SK-N-SH (cell line): ENCODE measurements at regions not wholly inside any gene's neighbourhood (a gene's known extent, or its start where the extent isn't known, plus 50 kb on each side); places are given as distances from the start of the nearest gene placed in this dataset.

ENCODE experiments used
- CTCF ChIA-PET: fragments of 300-600, 350-600 bp; formaldehyde crosslinking; extraction: SDS; loops from one replicate; lab custom pipeline; 2021; lab: Yijun Ruan, JAX
- POLR2A ChIA-PET: fragments of 350-600 bp; sonication (Branson Sonifier 250); formaldehyde crosslinking; extraction: SDS; loops from one replicate; lab custom pipeline; 2020; ENCODE audit warnings: antibody characterized with exemption, inconsistent platforms; lab: Yijun Ruan, JAX
- DNase-seq: peaks from one replicate; pipeline ENCODE4 v3.0.0; 2012
- H2AFZ ChIP-seq: fragments of 200-600 bp; sonication (generic); 2 replicates; pipeline ENCODE4 v1.8.1; 2016; ENCODE audit warnings: antibody characterized with exemption, mild to moderate bottlenecking, low read depth
- H3F3A ChIP-seq: fragments of 200-600 bp; sonication (generic); replicated peaks from 2 replicates; pipeline ENCODE3; 2016; ENCODE audit warnings: antibody characterized with exemption, mild to moderate bottlenecking; ENCODE audit not compliant: insufficient read depth
- H3K27ac ChIP-seq, 2 experiments: fragments of 200-500 bp in 1 of 2; fragments of 200-600 bp in 1 of 2; sonication (Bioruptor generic) in 1 of 2; sonication (generic), shearing (Covaris generic) in 1 of 2; 2 replicates each; pipeline versions ENCODE4 v1.5.1 to v1.6.1; 2014 to 2016; ENCODE audit warnings: low read depth in 2 of 2, inconsistent platforms in 1 of 2, low read length in 1 of 2, mild to moderate bottlenecking in 1 of 2, mixed read lengths in 1 of 2
- H3K27me3 ChIP-seq: fragments of 200-600 bp; sonication (generic), shearing (Covaris generic); 2 replicates; pipeline ENCODE4 v1.6.1; 2016; ENCODE audit warnings: mixed run types; ENCODE audit not compliant: insufficient read depth
- H3K36me3 ChIP-seq, 2 experiments: fragments of 200-500 bp in 1 of 2; fragments of 200-600 bp in 1 of 2; sonication (Bioruptor generic) in 1 of 2; sonication (generic) in 1 of 2; replicated peaks in 1 of 2; 2 replicates each; pipeline versions ENCODE3 to v1.5.1; 2014 to 2016; ENCODE audit warnings: low read length in 1 of 2, mild to moderate bottlenecking in 1 of 2; ENCODE audit not compliant: insufficient read depth in 2 of 2, control insufficient read depth in 1 of 2
- H3K4me1 ChIP-seq, 2 experiments: fragments of 200-500 bp in 1 of 2; fragments of 200-600 bp in 1 of 2; sonication (Bioruptor generic) in 1 of 2; sonication (generic), shearing (Covaris generic) in 1 of 2; 2 replicates each; pipeline versions ENCODE4 v1.5.1 to v1.6.1; 2014 to 2016; ENCODE audit warnings: low read depth in 1 of 2, low read length in 1 of 2, mixed run types in 1 of 2; ENCODE audit not compliant: insufficient read depth in 2 of 2, control insufficient read depth in 1 of 2
- H3K4me2 ChIP-seq: fragments of 200-600 bp; sonication (generic), shearing (Covaris generic); 2 replicates; pipeline ENCODE4 v1.6.1; 2017; ENCODE audit warnings: mixed run types
- H3K4me3 ChIP-seq, 2 experiments: fragments of 200-500 bp in 1 of 2; fragments of 200-600 bp in 1 of 2; sonication (Bioruptor generic) in 1 of 2; sonication (generic), shearing (Covaris generic) in 1 of 2; 2 replicates each; pipeline versions ENCODE4 v1.5.1 to v1.8.1; 2014 to 2016; ENCODE audit warnings: low read depth in 2 of 2, inconsistent platforms in 1 of 2, low read length in 1 of 2, mild to moderate bottlenecking in 1 of 2, mixed read lengths in 1 of 2, moderate library complexity in 1 of 2
- H3K79me2 ChIP-seq: fragments of 200-600 bp; sonication (generic); 2 replicates; pipeline ENCODE4 v1.8.1; 2017; ENCODE audit warnings: mild to moderate bottlenecking; ENCODE audit not compliant: insufficient read depth
- H3K9ac ChIP-seq: fragments of 200-600 bp; sonication (generic); 2 replicates; pipeline ENCODE4 v1.6.1; 2017; ENCODE audit warnings: mixed run types
- H3K9me2 ChIP-seq: fragments of 200-600 bp; sonication (generic); 2 replicates; pipeline ENCODE4 v1.6.1; 2017; ENCODE audit warnings: mixed run types
- H3K9me3 ChIP-seq: fragments of 200-600 bp; sonication (generic); 2 replicates; pipeline ENCODE4 v1.6.1; 2017; ENCODE audit warnings: mixed run types, mild to moderate bottlenecking, moderate library complexity
- H4K20me1 ChIP-seq: fragments of 200-600 bp; sonication (generic); 2 replicates; pipeline ENCODE4 v1.6.1; 2017; ENCODE audit warnings: mild to moderate bottlenecking, mixed run types; ENCODE audit not compliant: insufficient read depth
- ELF1 ChIP-seq: IDR thresholded peaks from 2 replicates; pipeline ENCODE4 v1.4.0; 2012
- FOSL2 ChIP-seq: IDR thresholded peaks from 2 replicates; pipeline ENCODE4 v1.4.0; 2012; ENCODE audit warnings: low read depth, mild to moderate bottlenecking, moderate library complexity, borderline replicate concordance
- FOXJ3 ChIP-seq: sonication (generic); formaldehyde crosslinking; IDR thresholded peaks from 2 replicates; pipeline ENCODE4 v1.5.1; 2020; ENCODE audit warnings: mild to moderate bottlenecking, missing genetic modification reagents
- FOXM1 ChIP-seq: IDR thresholded peaks from 2 replicates; pipeline ENCODE4 v1.4.0; 2012; ENCODE audit warnings: low read depth, mild to moderate bottlenecking
- GABPA ChIP-seq: IDR thresholded peaks from 2 replicates; pipeline ENCODE4 v1.4.0; 2012; ENCODE audit warnings: low read depth, mild to moderate bottlenecking
- GATA2 ChIP-seq: sonication (generic); formaldehyde crosslinking; IDR thresholded peaks from 2 replicates; pipeline ENCODE4 v1.5.0; 2020; ENCODE audit warnings: mild to moderate bottlenecking, missing genetic modification reagents
- IRF3 ChIP-seq: fragments of 150-350 bp; IDR thresholded peaks from 2 replicates; pipeline ENCODE4 v1.6.1; 2016; ENCODE audit warnings: mild to moderate bottlenecking, low read depth, low read length
- MXI1 ChIP-seq: IDR thresholded peaks from 2 replicates; pipeline ENCODE4 v1.6.1; 2012; ENCODE audit warnings: mild to moderate bottlenecking, low read depth, low read length, improper control_type of control experiment
- RCOR1 ChIP-seq: fragments of 150-350 bp; IDR thresholded peaks from 2 replicates; pipeline ENCODE4 v1.6.1; 2017; ENCODE audit warnings: antibody characterized with exemption, low read length
- RXRA ChIP-seq: IDR thresholded peaks from 2 replicates; pipeline ENCODE4 v1.4.0; 2012; ENCODE audit warnings: low read depth, mild to moderate bottlenecking, borderline replicate concordance
- SIN3A ChIP-seq: IDR thresholded peaks from 2 replicates; pipeline ENCODE4 v1.6.1; 2012; ENCODE audit warnings: low read depth, mild to moderate bottlenecking, low read length, moderate library complexity, borderline replicate concordance
- TEAD4 ChIP-seq: IDR thresholded peaks from 2 replicates; pipeline ENCODE4 v1.4.0; 2012; ENCODE audit warnings: mild to moderate bottlenecking, borderline replicate concordance; ENCODE audit not compliant: insufficient read depth
- WGBS: methylation state at CpG from one replicate; pipeline ENCODE4 v1.1.6; 2017; ENCODE audit warnings: low lambda C conversion rate; 5-methylcytosine and 5-hydroxymethylcytosine counted together
- TF ChIP-seq, protein P1 (sequence below): IDR thresholded peaks from 2 replicates; pipeline ENCODE4; 2012
- TF ChIP-seq, protein P2 (sequence below): fragments of 200-600 bp; sonication (generic); IDR thresholded peaks from 2 replicates; pipeline ENCODE4 v1.6.1; 2017; ENCODE audit warnings: antibody characterized with exemption, mild to moderate bottlenecking, moderate library complexity

- H3K27ac ChIP-seq: no peak overlapping the region
- no peaks in the 10 kb centered on the region for H3K27me3 ChIP-seq
- H3K9ac ChIP-seq: no peak overlapping the region
- H3K4me1 ChIP-seq: peaks cover 0 to 2% of the 10 kb centered on the region in 2 experiments; a peak in 1 of 4 replicates
- no peaks in the 10 kb centered on the region for H3K9me2 ChIP-seq
- H3K9me3 ChIP-seq: no peaks in the 10 kb centered on the region
- ChIA-PET POLR2A (no interaction called here), CTCF (no interaction called here)
- no peaks in the 10 kb centered on the region for H3F3A ChIP-seq
- no peak for DNase-seq
- no peaks in the 10 kb centered on the region for H3K36me3 ChIP-seq
- H3K4me2 ChIP-seq: no peak overlapping the region
- H2AFZ ChIP-seq: no peak overlapping the region
- no peaks in the 10 kb centered on the region for H3K79me2 ChIP-seq
- no peaks in the 10 kb centered on the region for H4K20me1 ChIP-seq
- H3K4me3 ChIP-seq: no peak overlapping the region
- 84% methylated on average over 9 of the region's 9 CpGs for WGBS
- no peak for TF ChIP-seq FOXM1
These were observed 116.7 kb downstream of the MFAP3L start for GRCh38 chr4:169909479-169909878.

DNA sequence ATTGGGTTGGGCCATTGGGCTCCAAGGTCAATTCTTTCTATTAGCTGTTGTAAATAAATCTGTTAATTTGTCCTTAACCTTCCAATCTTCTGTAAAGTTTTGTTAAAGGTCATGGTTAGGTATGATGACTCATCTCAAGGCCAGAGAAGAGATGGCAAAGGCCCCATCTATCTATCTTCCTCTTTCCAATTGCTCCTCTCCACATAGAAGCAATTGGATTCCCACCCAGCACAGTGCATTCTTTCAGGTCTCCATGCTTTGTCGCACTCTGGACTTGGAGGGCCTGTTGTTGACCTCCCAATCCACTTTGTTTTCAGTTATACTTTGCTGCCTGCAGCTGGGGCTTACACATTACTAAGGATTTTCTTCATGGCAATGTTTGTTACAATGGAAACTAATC lies 118.5 kb downstream of the MFAP3L start:
- 77% methylated on average over 1 of the region's 1 CpG for WGBS
- H3K27me3 ChIP-seq: no peaks in the 10 kb centered on the region
- H3K79me2 ChIP-seq: no peaks in the 10 kb centered on the region
- no peaks in the 10 kb centered on the region for H3K36me3 ChIP-seq
- no peak overlapping the region for H2AFZ ChIP-seq
- ChIA-PET CTCF (no interaction called here), POLR2A (no interaction called here)
- peaks cover 0 to 2% of the 10 kb centered on the region in 2 experiments; a peak in 1 of 4 replicates for H3K4me1 ChIP-seq
- no peaks in the 10 kb centered on the region for H3K9me2 ChIP-seq
- no peak overlapping the region for H3K27ac ChIP-seq
- H3K4me3 ChIP-seq: no peak overlapping the region
- H3K9ac ChIP-seq: no peak overlapping the region
- no peaks in the 10 kb centered on the region for H4K20me1 ChIP-seq
- no peaks in the 10 kb centered on the region for H3F3A ChIP-seq
- no peak for DNase-seq
- TF ChIP-seq RCOR1: no peak
- no peak for TF ChIP-seq GABPA
- TF ChIP-seq, protein P1, sequence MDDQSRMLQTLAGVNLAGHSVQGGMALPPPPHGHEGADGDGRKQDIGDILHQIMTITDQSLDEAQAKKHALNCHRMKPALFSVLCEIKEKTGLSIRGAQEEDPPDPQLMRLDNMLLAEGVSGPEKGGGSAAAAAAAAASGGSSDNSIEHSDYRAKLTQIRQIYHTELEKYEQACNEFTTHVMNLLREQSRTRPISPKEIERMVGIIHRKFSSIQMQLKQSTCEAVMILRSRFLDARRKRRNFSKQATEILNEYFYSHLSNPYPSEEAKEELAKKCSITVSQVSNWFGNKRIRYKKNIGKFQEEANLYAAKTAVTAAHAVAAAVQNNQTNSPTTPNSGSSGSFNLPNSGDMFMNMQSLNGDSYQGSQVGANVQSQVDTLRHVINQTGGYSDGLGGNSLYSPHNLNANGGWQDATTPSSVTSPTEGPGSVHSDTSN: no peak
- no peak for TF ChIP-seq GATA2 (CRISPR knock-in tag)
- TF ChIP-seq FOSL2: no peak
- TF ChIP-seq ELF1: no peak
- TF ChIP-seq TEAD4: no peak
- TF ChIP-seq SIN3A: no peak
- no peak for TF ChIP-seq FOXM1
- TF ChIP-seq IRF3: no peak
- TF ChIP-seq, protein P2, sequence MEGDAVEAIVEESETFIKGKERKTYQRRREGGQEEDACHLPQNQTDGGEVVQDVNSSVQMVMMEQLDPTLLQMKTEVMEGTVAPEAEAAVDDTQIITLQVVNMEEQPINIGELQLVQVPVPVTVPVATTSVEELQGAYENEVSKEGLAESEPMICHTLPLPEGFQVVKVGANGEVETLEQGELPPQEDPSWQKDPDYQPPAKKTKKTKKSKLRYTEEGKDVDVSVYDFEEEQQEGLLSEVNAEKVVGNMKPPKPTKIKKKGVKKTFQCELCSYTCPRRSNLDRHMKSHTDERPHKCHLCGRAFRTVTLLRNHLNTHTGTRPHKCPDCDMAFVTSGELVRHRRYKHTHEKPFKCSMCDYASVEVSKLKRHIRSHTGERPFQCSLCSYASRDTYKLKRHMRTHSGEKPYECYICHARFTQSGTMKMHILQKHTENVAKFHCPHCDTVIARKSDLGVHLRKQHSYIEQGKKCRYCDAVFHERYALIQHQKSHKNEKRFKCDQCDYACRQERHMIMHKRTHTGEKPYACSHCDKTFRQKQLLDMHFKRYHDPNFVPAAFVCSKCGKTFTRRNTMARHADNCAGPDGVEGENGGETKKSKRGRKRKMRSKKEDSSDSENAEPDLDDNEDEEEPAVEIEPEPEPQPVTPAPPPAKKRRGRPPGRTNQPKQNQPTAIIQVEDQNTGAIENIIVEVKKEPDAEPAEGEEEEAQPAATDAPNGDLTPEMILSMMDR: no peak
- TF ChIP-seq MXI1: no peak
- TF ChIP-seq RXRA: no peak
- TF ChIP-seq FOXJ3 (CRISPR knock-in tag): no peak
- H3K9me3 ChIP-seq: no peaks in the 10 kb centered on the region
- no peak overlapping the region for H3K4me2 ChIP-seq
